Sciatic nerve (tissue), 2 donors: ENCODE measurements at regions not wholly inside any gene's neighbourhood (a gene's known extent, or its start where the extent isn't known, plus 50 kb on each side); places are given as distances from the start of the nearest gene placed in this dataset.

ENCODE experiments used
- ATAC-seq: fragments of 200-7000 bp; cut with Tn5 transposase; one replicate; pipeline ENCODE4 v1.9.1; 2020; ENCODE audit warnings: mild to moderate bottlenecking, moderate library complexity
- DNase-seq: peaks from one replicate; pipeline ENCODE4 v3.0.0-alpha.2; 2020; ENCODE audit warnings: low spot score
- intact Hi-C: fragments of 100-400 bp; cut with DNase I; formaldehyde crosslinking; loops from one replicate; pipeline ENCODE4 v1.14.2; 2022
- donor health status: DM: no; HTN: no; CAD: no.
- donor health status: DM: no; HTN: no; CAD: no.

DNA sequence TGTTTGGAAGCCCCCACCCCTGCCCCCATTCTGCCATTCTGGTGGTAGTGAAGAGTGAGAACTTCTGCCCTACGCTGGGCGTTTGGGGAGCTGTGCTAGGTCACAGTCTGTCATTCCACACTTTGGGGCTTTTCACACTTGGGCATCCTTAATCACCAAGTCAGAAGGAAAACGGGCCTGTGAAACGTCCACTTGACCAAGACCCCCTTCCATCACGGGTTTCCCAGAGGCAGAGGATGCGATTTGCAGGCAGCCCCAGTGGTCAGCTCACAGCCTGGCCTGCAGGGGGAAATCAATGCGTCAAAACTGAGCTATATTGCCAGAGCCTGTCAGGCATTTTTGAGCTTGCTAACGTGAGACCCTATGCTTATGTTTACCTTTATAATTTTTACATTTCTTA lies 663.3 kb upstream of the MGMT start:
- ATAC-seq (no peak), DNase-seq (no peak)
- intact Hi-C loops = no loop called here

DNA sequence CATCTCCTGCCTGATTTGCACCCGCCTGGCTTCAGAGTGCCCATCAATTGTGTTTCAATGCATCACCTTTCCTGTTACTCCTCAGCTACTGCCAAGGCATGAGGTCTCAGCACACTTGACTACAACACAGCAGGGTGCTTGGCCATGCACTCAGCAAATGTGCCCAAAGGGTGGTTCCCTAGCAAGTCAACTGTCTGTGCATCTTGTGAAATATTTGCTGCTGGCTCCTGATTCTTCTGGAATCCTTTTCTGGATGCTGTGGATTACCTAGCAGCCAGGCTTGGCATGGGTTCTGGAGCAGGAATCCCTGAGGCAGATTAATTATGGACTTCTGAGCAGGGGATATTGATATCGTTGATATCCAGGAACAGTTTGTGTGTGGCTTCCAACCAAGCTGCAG lies 662.6 kb upstream of the MGMT start:
- no peak for DNase-seq
- intact Hi-C loops = no loop called here
- no peak for ATAC-seq

DNA sequence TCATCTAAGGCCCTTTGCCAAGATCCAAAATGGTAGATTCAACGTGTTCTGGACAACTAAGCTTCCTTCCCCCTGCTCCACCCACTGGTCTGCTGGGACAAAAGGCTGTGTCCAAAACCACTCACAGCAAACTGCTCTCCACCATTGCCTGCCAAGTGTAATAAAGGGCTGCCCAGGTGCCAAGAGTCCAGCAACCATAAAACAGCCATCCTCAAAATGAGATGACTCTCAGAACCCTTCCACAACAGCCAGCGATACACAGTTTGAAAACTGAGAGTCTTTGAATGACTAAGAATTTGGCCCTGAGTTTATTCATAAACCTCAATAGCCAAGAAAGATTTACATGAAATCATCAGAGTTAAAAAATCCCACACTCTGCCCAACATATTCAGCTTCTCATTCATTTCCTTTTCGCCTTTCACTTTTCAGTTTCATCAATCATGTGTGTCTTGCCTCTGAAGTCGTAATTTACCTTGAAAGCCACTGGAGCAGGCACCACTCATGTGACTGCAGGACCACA lies 658.1 kb upstream of the MGMT start:
- DNase-seq = no peak
- peak; percentile 35 for ATAC-seq
- intact Hi-C loops = no loop called here

DNA sequence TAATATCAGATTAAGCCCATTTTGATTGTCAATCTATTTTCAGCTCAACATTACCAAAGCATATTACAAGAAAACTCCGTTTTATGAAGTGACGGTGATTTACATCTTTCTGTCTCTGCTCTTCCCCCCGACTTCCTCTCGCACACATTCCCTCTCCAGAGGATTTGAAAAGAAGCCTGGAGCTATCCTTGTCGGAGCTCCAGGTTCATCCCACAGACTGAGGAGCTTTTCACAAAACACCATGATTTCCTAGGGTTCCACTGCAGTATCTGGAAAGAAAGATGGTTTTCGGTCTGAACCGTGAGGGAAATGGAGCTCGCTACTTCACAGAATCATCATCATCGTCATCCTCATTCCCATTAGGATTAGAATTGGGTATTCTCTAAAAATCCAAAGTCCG lies 655.5 kb upstream of the MGMT start:
- DNase-seq = no peak
- intact Hi-C loops = no loop called here
- no peak for ATAC-seq

DNA sequence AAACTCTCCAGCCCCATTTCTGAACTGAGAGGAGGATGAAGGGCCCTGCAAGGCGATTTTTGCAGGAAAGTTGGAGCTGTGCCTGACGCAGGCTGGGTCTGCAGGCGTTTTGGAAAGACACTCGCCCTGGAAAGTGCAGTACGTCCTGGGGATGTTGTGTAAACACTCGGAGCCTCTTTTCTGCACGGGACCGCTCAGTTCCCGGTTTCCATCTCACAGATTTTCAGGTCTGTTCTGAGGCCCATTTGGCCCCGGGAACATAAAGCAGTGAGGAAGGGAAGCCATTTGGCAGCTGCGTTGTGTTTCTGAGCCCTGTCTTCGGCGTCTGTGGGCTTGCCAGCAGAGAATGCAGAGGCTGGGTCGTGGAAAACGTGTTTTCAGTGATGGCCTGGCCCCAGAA lies 655.0 kb upstream of the MGMT start:
- no peak for ATAC-seq

DNA sequence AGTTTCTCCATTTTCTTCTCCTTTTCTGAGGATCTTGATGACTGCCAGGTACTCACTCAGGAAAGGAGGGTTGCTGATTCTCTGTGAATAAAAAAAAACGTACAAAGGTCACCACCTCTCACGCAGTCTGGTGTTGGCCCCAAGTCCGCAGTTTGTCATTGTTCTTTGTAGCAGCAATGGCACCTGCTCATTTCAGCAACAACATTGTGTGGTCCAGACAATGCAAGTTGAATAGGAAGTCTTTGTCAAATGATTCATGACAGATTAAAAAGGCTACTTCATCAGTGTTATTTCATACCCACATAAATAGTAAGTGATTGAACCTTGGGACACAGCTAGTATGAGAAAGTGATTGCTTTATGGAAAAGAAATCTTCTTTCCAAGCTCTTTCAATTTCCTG lies 653.5 kb upstream of the MGMT start:
- DNase-seq (no peak), ATAC-seq (no peak)
- intact Hi-C loops = no loop called here

More for the DNA sequence above, 655.0 kb upstream of the MGMT start:
- DNase-seq = no peak
- intact Hi-C loops = no loop called here

DNA sequence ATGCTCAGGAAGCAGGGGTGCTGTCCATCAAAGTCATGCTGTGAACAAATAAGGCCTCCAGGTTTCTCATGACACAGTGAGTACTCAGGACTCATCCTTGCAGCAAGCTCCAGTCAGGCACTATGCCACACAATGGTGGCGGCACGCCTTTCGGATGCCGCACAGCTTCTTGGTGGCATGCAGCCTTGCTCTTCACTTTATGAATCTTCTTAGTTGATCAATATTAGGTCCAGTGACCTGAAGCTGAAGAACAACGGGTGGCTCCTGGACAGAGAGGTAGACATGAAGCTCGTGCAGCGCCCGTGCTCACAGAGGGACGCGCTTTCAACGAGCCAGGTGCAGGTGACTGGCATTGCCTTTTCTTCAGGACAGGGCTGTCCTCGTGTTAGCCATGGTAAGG lies 653.0 kb upstream of the MGMT start:
- no peak for DNase-seq
- intact Hi-C loops = no loop called here
- ATAC-seq = no peak

DNA sequence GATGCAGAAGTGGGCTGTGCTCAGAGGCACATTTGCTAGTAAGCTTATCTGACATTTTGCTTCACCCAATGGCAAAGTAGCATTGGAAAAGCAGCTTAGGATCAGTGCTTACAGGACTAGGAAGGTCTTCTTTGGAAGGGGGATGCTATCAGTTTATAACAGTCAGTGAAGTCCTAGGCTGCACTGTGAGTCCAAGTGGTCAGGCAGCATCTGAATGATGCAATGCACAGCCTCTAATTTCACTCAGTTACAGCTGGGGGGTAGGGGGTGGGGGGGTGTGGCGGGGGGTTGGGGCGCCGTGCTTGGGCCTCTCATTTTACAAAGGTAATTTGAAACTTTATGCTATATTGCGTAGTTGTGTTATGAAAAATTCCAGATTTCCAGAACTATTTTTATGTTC lies 652.3 kb upstream of the MGMT start:
- no peak for ATAC-seq

DNA sequence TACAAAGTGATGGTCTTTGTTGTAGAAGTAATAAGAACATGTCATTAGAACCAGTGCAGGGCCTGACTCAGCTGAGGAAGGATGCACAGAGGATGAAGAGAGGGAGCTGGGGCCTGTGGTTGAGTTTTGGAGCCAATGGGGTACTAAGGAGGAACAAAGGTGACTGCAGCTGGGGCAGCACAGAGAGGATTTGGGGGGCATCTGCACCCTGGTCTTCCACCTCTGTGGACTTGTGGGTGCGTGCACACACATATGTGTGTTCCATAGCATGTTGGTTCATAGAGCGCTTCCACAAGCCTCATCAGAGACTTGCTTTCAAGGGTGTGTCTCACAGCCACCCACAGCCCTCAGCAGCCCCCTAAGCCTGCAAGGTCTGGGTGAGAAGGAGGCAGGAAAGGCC lies 650.3 kb upstream of the MGMT start:
- DNase-seq (no peak), ATAC-seq (no peak)
- intact Hi-C loops = no loop called here

More for the DNA sequence above, 652.3 kb upstream of the MGMT start:
- no peak for DNase-seq
- intact Hi-C loops = no loop called here

DNA sequence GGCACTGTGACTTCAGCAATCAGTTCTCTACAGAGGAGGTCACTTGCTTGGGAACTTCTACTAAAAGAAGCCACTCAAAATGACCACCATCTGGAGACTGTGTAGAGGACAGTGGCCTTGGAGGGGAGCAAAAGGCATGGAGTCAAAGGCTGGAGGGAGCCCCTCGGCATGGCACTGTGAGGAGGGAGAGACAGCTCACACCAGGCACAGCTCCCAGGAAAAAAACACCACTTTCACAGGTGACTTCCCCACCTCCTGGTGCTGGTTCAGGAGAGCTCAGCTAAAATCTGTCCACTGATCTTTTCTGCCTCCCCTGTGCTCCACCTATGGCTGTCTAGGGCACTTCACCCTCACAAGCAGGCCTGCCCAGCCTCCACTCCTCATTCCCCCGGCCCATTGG lies 649.4 kb upstream of the MGMT start:
- ATAC-seq (no peak), DNase-seq (no peak)
- intact Hi-C loops = no loop called here

DNA sequence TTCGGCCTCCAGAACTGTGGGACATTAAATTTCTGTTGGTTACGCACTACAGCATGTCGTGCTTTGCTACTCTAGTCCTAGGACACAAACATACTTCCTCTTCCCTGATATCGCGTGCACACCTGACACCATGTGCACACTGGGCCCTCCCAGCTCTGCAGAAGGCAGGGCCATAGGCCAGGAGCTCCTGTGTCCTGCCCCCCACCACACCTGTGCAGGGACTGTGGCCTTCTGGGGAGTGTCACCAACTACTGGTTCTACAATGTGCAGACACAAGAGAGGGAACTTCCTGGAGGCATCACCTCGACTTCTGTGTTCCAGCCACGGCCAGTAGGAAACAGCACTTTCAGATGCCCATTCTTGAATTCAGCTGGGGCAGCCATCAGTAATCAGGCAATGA lies 646.4 kb upstream of the MGMT start:
- DNase-seq (no peak), ATAC-seq (no peak)
- intact Hi-C loops = no loop called here

DNA sequence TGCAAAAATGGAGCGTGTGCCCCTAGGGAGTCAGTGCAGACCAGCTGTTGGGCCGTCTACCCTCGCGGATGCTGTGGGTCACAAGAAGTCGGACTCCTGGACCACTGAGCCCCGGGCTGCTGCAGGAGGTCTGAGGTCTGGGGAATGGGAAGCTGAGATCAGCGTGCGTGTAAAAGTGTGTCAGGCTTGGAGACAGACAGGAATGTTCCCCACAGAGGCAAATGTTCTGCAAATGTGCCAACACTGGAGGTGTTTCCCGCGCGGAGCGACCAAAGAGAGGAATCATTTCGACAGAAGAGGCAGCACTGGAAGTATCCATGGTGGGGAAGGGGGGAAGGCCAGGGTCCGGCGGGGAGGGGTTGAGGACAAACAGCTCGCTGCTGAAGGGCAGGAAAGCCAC lies 643.8 kb upstream of the MGMT start:
- ATAC-seq = no peak
- DNase-seq = no peak
- intact Hi-C loops = no loop called here

DNA sequence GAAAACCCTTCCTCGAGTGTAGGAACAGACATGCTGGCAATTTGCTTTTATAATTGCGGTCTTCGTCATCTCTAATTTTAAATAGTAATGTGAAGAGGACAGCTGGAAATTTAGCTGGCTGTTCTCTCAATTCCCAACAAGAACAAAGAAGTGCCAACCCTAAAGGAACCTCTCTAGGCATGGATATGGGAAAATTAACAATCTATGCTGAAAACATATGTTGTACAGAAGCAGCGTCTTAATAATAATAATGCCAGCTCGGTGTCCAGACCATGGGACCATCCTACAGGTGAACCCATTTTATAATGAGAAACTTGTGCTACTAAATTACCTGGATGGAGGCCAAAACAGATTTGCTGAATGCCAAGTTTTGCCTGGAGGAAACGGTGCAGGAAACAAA lies 641.4 kb upstream of the MGMT start:
- no peak for ATAC-seq
- no peak for DNase-seq
- intact Hi-C loops = no loop called here

DNA sequence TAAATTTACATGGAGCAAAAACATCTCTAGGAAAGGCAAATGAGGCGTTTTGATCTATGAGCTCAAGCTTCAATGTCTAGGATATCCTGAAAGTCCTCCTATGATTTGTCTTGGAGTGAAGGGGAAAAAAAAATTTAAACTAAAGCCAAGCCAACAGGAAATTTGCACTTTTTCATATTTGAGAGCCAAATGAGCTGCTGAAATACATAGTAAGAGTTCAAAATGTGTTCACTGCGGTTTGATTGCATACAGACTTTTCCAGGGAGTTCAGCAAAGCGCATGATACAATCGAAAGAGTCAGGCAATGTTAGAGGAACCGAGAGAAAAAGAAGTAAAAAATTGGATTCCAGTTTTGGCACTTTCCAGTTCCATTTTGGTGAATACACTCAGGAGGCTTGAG lies 633.4 kb upstream of the MGMT start:
- intact Hi-C loops = no loop called here
- no peak for DNase-seq
- no peak for ATAC-seq

DNA sequence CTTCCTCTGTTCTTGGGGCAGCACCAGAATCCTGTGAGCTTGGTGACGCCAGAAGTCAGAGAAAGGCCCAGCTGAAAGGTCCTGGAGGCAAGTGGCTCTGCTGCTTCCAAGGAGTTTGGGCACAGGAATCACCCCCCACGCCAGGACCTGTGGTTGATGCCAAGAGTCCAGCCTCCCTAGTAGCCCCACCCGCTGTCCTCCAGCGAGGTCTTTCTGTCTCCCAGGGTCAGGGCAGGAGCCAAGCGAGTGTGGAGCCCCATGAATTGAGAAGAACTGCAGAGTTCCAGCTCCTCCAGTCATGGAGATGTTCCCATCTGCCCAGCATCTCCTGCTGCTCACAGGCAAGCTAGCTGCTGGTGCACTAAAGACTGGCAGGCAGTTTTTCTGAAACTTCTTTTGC lies 631.7 kb upstream of the MGMT start:
- no peak for DNase-seq
- intact Hi-C loops = no loop called here
- no peak for ATAC-seq

DNA sequence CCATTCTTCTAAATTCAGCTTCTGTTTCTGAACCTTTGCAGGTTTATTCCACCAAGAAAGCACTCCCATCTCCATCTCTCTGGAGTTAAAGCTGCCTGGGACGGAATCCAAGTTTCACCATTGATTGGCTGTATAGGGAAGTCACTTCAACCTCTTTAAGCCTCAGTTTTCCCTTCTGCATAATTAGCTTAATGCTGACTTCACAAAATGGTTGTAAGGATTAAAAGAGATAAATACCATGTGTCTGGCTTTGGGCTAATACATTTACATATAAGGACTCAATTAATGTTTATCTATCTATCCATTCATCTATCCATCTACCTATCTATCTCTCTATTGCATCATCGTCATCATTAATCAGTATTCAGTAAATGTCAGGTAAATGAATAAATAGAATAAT lies 629.6 kb upstream of the MGMT start:
- intact Hi-C loops = no loop called here
- no peak for ATAC-seq

DNA sequence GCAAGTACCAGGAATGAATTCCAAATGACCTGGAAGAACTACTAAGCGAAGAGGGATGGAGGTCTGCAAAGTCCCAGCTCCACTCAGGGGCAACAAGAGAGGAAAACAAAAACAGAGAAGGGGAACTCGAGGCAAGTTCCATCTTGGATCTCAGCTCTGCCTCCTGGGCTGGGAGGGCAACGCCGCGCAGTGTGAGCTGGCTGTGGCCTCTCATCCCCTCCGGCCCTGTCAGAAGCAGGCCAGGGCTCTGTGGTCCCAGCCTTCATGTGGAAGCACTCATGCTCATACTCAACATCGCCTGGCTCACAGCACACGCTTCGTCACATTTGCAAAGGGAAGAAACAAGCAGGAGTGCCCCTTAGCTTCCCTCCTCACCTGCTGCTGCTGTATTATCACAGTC lies 627.9 kb upstream of the MGMT start:
- DNase-seq = no peak
- ATAC-seq = no peak
- intact Hi-C loops = no loop called here

More for the DNA sequence above, 629.6 kb upstream of the MGMT start:
- no peak for DNase-seq

DNA sequence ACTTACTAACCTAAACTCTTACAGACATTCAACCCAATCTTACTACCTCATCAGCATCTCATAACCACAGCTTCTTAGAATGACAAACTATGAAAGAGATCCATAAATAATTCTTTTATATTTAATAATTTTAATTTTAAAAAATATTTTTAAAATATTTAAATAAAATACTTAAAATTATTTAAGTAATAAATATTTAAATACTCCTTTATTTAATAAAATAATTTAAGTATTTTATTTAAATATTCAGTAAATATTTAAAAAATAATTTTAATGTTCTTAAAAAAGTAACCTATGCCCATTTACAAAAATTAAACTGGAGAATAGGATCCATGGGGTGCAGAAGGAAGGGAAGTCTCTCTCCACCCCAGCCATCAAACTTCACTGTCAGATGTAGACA lies 627.3 kb upstream of the MGMT start:
- no peak for DNase-seq
- no peak for ATAC-seq
- intact Hi-C loops = no loop called here

DNA sequence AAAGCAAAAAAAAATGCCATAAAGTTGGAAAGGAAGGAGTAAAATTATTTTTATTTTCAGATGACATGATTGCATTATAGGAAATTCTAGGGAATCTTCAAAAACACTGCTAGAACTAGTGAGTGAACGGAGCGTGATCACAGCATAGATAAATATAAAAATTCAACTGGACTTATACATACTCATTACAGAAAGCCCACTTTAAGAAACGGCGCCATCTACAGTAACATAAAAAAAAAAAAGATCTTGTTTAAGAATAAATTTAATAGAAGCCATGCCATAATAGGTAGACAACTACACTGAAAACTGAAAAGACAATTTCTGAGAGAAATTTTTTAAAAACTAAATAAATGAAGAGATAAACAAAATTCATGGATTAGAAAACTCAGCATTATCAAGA lies 623.1 kb upstream of the MGMT start:
- DNase-seq (no peak), ATAC-seq (no peak)
- intact Hi-C loops = no loop called here

DNA sequence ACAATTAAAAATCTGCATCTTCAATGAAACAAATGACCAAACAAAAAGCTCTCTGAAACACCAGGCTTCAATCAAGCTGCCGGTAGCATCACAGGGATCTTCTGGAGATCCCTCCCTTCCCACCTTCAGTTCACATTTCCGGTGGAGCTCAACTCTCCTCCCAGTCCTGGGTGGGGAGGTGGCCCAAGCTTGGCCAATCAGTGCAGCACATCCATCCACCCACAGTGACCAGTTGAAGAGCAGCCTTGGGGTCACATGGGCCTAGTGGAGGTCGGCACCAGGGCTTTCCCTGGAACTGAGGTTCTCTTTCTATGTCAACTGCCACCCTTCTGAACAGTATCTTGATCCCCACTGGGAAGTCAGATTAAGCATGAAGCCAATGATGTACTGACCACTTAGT lies 620.1 kb upstream of the MGMT start:
- no peak for DNase-seq
- no peak for ATAC-seq
- intact Hi-C loops = no loop called here

DNA sequence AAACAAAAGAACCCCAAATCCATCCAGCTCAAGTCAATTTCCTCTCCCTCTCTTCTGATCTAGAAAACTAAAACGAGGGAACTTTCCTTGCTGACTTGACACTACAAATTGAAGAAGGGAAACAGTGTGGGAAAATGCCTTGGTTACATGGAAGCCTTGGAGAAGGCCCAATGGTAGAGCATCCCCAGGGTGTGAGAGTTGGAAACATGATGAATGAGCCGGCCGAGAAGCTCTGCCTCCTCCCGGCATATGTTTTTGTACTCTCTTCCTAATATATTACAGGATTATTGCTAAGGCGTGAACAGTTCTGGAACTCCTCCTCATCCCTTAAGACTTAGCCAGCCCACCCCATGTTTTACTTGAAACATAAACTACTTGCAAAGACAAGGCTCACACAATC lies 618.2 kb upstream of the MGMT start:
- DNase-seq (peak; percentile 51), ATAC-seq (no peak)
- intact Hi-C loops = no loop called here

DNA sequence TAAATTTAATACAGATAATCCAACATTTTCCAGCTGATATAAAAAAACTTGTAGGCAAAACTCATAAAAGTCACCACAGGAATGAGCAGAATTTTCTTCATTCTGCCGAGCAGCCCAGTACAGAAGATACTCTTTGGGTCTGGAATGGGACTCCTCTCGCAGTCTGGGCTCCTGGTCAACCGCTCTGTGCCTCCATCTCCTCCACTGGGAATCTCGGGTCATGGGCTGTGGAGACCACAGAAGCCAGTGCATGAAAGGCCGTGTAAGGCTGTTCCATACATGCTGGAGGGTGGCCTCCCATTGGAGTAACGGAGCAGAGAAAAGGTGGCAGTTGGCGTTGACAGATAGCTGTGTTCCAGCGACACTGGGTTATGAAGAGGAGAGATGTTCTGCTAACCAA lies 616.4 kb upstream of the MGMT start:
- intact Hi-C loops = no loop called here
- DNase-seq = peak; percentile 54
- no peak for ATAC-seq
